ENCODE measurements at regions not wholly inside any gene's neighbourhood (a gene's known extent, or its start where the extent isn't known, plus 50 kb on each side); places are given as distances from the start of the nearest gene placed in this dataset.

GRCh38 chr4:138831948-138832347 is 183.6 kb upstream of the NOCT start:
- no peak for TF ChIP-seq EP300 (IDR thresholded peaks at IDR 0.05)
- no peak for TF ChIP-seq CTCF (IDR thresholded peaks at IDR 0.05)

Measured in esophagus muscularis mucosa (tissue), 3 donors.